C4-2B (cell line): ENCODE measurements at regions not wholly inside any gene's neighbourhood (a gene's known extent, or its start where the extent isn't known, plus 50 kb on each side); places are given as distances from the start of the nearest gene placed in this dataset.

Experiments used
- H3K27ac ChIP-seq: fragments of 450-650 bp; 2 replicates; pipeline ENCODE4 v1.5.1; 2017
- CTCF ChIP-seq: fragments of 450-650 bp; conservative IDR thresholded peaks from 2 replicates; pipeline ENCODE4 v1.5.1; 2017; ENCODE audit warnings: mild to moderate bottlenecking
- ZFX ChIP-seq: fragments of 450-650 bp; IDR thresholded peaks from 2 replicates; pipeline ENCODE4 v1.6.1; 2017

- no peak for TF ChIP-seq CTCF
- no peak for TF ChIP-seq ZFX
These were observed 167.4 kb downstream of the SP3 start for GRCh38 chr2:173797586-173798263.

GRCh38 chr2:173802518-173802917 is 162.7 kb downstream of the SP3 start:
- no peak for TF ChIP-seq CTCF
- TF ChIP-seq ZFX: no peak
- no peak overlapping the region for H3K27ac ChIP-seq

More at GRCh38 chr2:173797586-173798263, 167.4 kb downstream of the SP3 start:
- no peak overlapping the region for H3K27ac ChIP-seq

GRCh38 chr2:173803449-173803848 is 161.7 kb downstream of the SP3 start:
- TF ChIP-seq ZFX (no peak), CTCF (no peak)
- no peak overlapping the region for H3K27ac ChIP-seq

DNA sequence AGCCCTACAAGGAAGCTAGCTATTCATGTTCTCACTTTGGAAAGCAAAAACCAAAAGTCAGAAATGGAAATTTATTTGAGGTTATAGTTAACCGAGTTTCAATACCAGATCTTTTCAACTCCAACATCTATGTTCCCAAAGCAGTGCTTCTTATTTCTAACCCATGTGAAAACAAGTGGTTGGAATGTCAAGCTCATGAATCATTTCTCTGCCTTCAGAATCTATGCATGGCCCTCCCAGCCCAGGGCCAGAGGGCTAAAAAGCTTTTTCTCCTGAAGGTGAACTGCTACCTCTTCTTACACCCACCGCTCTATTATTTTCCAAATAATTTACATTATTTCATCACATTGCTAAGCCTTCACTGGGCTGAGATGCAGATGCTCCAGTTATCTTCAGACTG is 158.4 kb downstream of the SP3 start:
- TF ChIP-seq CTCF (no peak), ZFX (no peak)
- no peak overlapping the region for H3K27ac ChIP-seq

- no peak overlapping the region for H3K27ac ChIP-seq
- TF ChIP-seq ZFX: no peak
- no peak for TF ChIP-seq CTCF
These were observed 156.5 kb downstream of the SP3 start for GRCh38 chr2:173808718-173809117.

- TF ChIP-seq CTCF (no peak), ZFX (no peak)
- no peak overlapping the region for H3K27ac ChIP-seq
These were observed 152.9 kb downstream of the SP3 start for GRCh38 chr2:173812321-173812720.

DNA sequence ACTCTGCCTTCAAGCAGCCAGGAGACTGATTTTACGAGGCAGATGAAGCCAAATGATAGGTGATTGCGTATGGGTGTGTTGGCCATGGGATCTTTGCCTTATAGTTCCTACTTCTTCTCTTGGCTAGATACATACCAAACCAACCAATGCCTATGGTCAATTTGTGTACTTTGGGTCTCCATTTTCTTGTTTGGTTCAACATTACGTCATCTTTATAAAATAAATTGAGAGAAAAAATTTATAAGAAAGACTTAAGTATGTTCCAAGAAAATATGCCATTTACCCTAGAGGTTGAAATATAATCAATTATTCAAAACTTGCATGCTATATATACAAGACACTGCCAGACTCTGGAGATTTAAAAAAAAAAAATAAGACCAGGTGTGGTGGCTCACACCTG is 150.9 kb downstream of the SP3 start:
- TF ChIP-seq CTCF (no peak), ZFX (no peak)
- H3K27ac ChIP-seq: no peak overlapping the region
